ENCODE measurements at regions not wholly inside any gene's neighbourhood (a gene's known extent, or its start where the extent isn't known, plus 50 kb on each side); places are given as distances from the start of the nearest gene placed in this dataset.
A peak's percentile ranks its signal among the peaks of the same experiment; 100 is the strongest.

DNA sequence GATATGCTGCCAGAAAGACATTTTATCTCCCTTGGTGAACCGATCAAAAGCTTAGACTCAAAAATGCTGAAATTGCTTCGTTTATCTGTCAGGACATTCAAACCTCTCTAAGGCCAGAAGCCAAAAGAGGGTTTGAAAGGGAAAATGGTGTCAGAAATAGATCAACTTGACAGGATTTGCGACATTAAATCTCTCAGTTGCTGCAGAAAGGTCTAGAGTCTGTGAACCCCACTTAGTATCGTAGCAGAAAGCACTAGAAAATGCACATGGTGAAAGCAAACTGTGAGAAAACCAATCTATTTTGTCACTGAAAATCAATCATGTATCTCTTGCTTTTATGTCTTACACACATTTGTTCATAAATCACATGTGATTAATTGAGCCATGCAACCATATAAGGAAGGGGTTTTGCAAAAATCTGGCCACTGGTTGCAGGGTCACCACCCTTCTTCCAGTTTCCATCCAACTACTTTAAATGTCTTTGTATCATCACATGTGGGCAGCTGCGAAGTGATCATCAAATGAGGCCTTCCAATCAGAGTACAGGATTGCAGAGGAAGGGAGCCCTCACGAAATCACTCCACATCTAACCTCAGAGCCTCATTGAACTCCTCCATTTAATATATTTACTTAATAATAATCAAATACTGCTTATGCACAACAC lies 347.2 kb upstream of the ANXA10 start:
- Histone ChIP-seq H2AFZ (ENCODE audit: low read depth, low read length) (peak overlapping the region; percentile 36), H3K4me1 (ENCODE audit: insufficient read depth, low read length) (no peaks in the 10 kb centered on the region), H3K36me3 (ENCODE audit: insufficient read depth, low read length) (no peaks in the 10 kb centered on the region), H3K4me3 (ENCODE audit: low read length) (no peak overlapping the region), H3K27me3 (ENCODE audit: insufficient read depth, low read length) (no peaks in the 10 kb centered on the region), H3K9me3 (ENCODE audit: low read length) (no peaks in the 10 kb centered on the region)

- H3K4me1 ChIP-seq (ENCODE audit: insufficient read depth, low read length), result peaks cover 17% of the 10 kb centered on the region
- no peak overlapping the region for H2AFZ ChIP-seq (ENCODE audit: low read depth, low read length)
Observed at GRCh38 chr4:167767281-167767680, 325.1 kb upstream of the ANXA10 start.

DNA sequence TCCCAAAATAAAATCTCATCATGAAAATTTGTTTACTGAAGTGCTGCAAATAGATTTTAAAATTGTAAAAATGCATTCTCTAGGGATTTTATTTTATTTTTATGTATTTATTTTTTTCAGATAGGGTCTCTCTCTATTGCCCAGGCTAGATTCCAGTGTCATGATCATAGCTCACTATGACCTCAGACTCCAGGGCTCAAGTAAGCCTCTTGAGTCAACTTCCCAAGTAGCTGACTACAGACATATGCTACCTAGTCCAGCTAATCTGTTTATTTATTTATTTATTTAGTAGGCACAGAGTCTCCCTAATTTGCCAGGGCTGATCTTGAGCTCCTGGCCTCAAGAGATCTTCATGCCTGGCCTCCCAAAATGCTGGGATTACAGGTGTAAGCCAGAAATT lies 317.7 kb upstream of the ANXA10 start:
- Histone ChIP-seq H3K4me3 (ENCODE audit: low read length) (no peak overlapping the region), H2AFZ (ENCODE audit: low read depth, low read length) (no peak overlapping the region)

More at GRCh38 chr4:167767281-167767680, 325.1 kb upstream of the ANXA10 start:
- Histone ChIP-seq H3K36me3 (ENCODE audit: insufficient read depth, low read length) (no peaks in the 10 kb centered on the region), H3K4me3 (ENCODE audit: low read length) (no peak overlapping the region), H3K9me3 (ENCODE audit: low read length) (no peaks in the 10 kb centered on the region), H3K27me3 (ENCODE audit: insufficient read depth, low read length) (no peaks in the 10 kb centered on the region)

DNA sequence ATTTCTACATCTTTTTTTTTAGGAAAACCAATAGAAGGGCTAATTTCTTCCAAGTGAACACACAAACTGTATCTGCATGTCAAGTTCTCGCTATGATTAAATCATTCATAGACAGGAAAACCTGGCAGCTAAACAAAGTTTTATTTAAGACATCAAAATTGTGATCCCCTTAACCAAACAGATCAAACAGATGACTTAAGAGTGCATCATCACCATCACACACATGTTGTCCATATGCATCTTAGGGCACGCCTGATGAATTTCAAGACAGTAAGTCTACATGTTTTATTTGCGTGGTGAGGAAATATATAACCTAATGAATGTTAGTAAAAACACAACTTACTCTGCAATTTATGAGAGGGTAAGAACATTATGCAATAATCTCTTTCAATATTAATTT lies 317.0 kb upstream of the ANXA10 start:
- Histone ChIP-seq H3K4me1 (ENCODE audit: insufficient read depth, low read length) (no peaks in the 10 kb centered on the region), H2AFZ (ENCODE audit: low read depth, low read length) (no peak overlapping the region), H3K27me3 (ENCODE audit: insufficient read depth, low read length) (no peaks in the 10 kb centered on the region), H3K4me3 (ENCODE audit: low read length) (no peak overlapping the region), H3K36me3 (ENCODE audit: insufficient read depth, low read length) (no peaks in the 10 kb centered on the region), H3K9me3 (ENCODE audit: low read length) (no peaks in the 10 kb centered on the region)

More for the DNA sequence above, 317.7 kb upstream of the ANXA10 start:
- Histone ChIP-seq H3K4me1 (ENCODE audit: insufficient read depth, low read length) (no peaks in the 10 kb centered on the region), H3K36me3 (ENCODE audit: insufficient read depth, low read length) (no peaks in the 10 kb centered on the region), H3K9me3 (ENCODE audit: low read length) (no peaks in the 10 kb centered on the region), H3K27me3 (ENCODE audit: insufficient read depth, low read length) (no peaks in the 10 kb centered on the region)

- Histone ChIP-seq H2AFZ (ENCODE audit: low read depth, low read length) (no peak overlapping the region), H3K27me3 (ENCODE audit: insufficient read depth, low read length) (no peaks in the 10 kb centered on the region), H3K4me3 (ENCODE audit: low read length) (no peak overlapping the region), H3K9me3 (ENCODE audit: low read length) (no peaks in the 10 kb centered on the region), H3K36me3 (ENCODE audit: insufficient read depth, low read length) (no peaks in the 10 kb centered on the region), H3K4me1 (ENCODE audit: insufficient read depth, low read length) (no peaks in the 10 kb centered on the region)
Observed at GRCh38 chr4:167779280-167779679, 313.1 kb upstream of the ANXA10 start.

DNA sequence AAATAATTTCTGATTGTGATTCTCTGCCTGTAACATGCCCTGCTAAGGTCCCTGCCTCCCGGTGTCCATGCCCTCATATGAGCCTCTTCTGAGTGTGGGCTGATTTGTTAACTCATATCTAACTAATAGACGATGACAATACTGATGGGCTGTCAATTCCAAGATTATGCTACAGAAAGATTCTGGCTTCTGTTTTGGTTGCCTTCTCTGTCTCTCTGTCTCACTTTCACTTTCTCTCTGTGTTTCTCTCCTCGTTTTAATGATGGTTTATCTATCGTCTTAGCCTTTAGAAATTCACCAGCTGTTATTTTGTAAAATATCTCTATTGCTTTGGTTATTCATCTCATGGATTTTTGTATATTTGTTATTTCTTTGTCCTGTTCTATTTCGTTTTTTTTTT lies 312.5 kb upstream of the ANXA10 start:
- Histone ChIP-seq H3K36me3 (ENCODE audit: insufficient read depth, low read length) (no peaks in the 10 kb centered on the region), H3K4me3 (ENCODE audit: low read length) (no peak overlapping the region), H3K9me3 (ENCODE audit: low read length) (no peaks in the 10 kb centered on the region), H3K4me1 (ENCODE audit: insufficient read depth, low read length) (no peaks in the 10 kb centered on the region), H3K27me3 (ENCODE audit: insufficient read depth, low read length) (no peaks in the 10 kb centered on the region), H2AFZ (ENCODE audit: low read depth, low read length) (no peak overlapping the region)

GRCh38 chr4:167784826-167785225 lies 307.5 kb upstream of the ANXA10 start:
- H3K27me3 ChIP-seq (ENCODE audit: insufficient read depth, low read length), result no peaks in the 10 kb centered on the region
- H3K4me1 ChIP-seq (ENCODE audit: insufficient read depth, low read length), result peaks cover 4% of the 10 kb centered on the region
- H3K36me3 ChIP-seq (ENCODE audit: insufficient read depth, low read length), result no peaks in the 10 kb centered on the region
- H3K9me3 ChIP-seq (ENCODE audit: low read length), result no peaks in the 10 kb centered on the region
- no peak overlapping the region for H3K4me3 ChIP-seq (ENCODE audit: low read length)
- H2AFZ ChIP-seq (ENCODE audit: low read depth, low read length), result no peak overlapping the region

DNA sequence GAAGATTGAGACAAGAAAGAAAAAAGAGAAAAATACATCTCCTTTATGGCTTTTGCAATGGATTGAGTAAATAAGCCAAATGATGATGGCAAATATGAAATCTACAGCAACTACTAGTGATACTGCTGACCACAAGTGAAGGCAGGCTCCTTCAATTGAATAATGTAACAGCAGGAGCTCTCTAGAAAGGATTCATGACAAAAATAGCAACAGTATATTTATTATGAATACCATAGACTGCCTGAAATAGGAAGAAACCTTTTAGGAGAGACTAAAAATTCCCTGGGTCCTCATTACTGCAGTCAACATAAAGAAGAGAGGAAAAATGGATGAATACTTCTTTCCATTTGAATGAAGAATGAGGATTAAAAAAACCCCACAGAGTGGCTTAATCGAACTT lies 306.8 kb upstream of the ANXA10 start:
- Histone ChIP-seq H3K4me3 (ENCODE audit: low read length) (no peak overlapping the region), H2AFZ (ENCODE audit: low read depth, low read length) (no peak overlapping the region), H3K36me3 (ENCODE audit: insufficient read depth, low read length) (no peaks in the 10 kb centered on the region), H3K27me3 (ENCODE audit: insufficient read depth, low read length) (no peaks in the 10 kb centered on the region), H3K9me3 (ENCODE audit: low read length) (no peaks in the 10 kb centered on the region), H3K4me1 (ENCODE audit: insufficient read depth, low read length) (peaks cover 4% of the 10 kb centered on the region)

- H3K36me3 ChIP-seq (ENCODE audit: insufficient read depth, low read length), result no peaks in the 10 kb centered on the region
- peaks cover 4% of the 10 kb centered on the region for H3K4me1 ChIP-seq (ENCODE audit: insufficient read depth, low read length)
- no peak overlapping the region for H3K4me3 ChIP-seq (ENCODE audit: low read length)
- no peaks in the 10 kb centered on the region for H3K27me3 ChIP-seq (ENCODE audit: insufficient read depth, low read length)
- H2AFZ ChIP-seq (ENCODE audit: low read depth, low read length), result no peak overlapping the region
- no peaks in the 10 kb centered on the region for H3K9me3 ChIP-seq (ENCODE audit: low read length)
Observed at GRCh38 chr4:167786504-167786903, 305.8 kb upstream of the ANXA10 start.

- H3K9me3 ChIP-seq (ENCODE audit: low read length), result no peaks in the 10 kb centered on the region
- H3K27me3 ChIP-seq (ENCODE audit: insufficient read depth, low read length), result no peaks in the 10 kb centered on the region
- no peaks in the 10 kb centered on the region for H3K36me3 ChIP-seq (ENCODE audit: insufficient read depth, low read length)
Observed at GRCh38 chr4:167787231-167787630, 305.1 kb upstream of the ANXA10 start.

GRCh38 chr4:167802463-167803212 lies 289.7 kb upstream of the ANXA10 start:
- no peaks in the 10 kb centered on the region for H3K27me3 ChIP-seq (ENCODE audit: insufficient read depth, low read length)
- no peak overlapping the region for H2AFZ ChIP-seq (ENCODE audit: low read depth, low read length)
- no peaks in the 10 kb centered on the region for H3K9me3 ChIP-seq (ENCODE audit: low read length)
- no peak overlapping the region for H3K4me3 ChIP-seq (ENCODE audit: low read length)
- no peaks in the 10 kb centered on the region for H3K36me3 ChIP-seq (ENCODE audit: insufficient read depth, low read length)
- H3K4me1 ChIP-seq (ENCODE audit: insufficient read depth, low read length), result no peaks in the 10 kb centered on the region

More at GRCh38 chr4:167787231-167787630, 305.1 kb upstream of the ANXA10 start:
- Histone ChIP-seq H3K4me3 (ENCODE audit: low read length) (no peak overlapping the region), H2AFZ (ENCODE audit: low read depth, low read length) (no peak overlapping the region), H3K4me1 (ENCODE audit: insufficient read depth, low read length) (peaks cover 4% of the 10 kb centered on the region)

DNA sequence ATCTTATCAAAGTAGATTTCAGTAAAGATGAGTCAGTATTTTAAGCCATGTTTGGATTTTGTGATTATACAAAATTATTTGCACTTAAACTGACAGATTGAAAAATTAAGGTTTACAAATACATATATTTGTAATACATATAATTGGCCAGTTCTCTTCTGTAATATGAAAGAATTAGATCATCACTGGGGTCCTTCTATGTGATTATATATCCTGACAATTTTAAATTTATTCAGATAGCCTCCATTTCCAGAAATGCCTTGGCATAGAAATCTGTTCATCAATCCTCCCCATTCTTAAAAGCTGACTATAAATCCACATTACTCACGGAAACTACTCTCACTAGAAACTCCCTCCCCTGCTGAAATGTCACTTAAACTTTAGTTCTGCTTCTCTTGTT lies 280.4 kb upstream of the ANXA10 start:
- H3K9me3 ChIP-seq (ENCODE audit: low read length), result no peaks in the 10 kb centered on the region
- no peaks in the 10 kb centered on the region for H3K36me3 ChIP-seq (ENCODE audit: insufficient read depth, low read length)
- H2AFZ ChIP-seq (ENCODE audit: low read depth, low read length), result no peak overlapping the region
- no peaks in the 10 kb centered on the region for H3K27me3 ChIP-seq (ENCODE audit: insufficient read depth, low read length)
- no peak overlapping the region for H3K4me3 ChIP-seq (ENCODE audit: low read length)
- H3K4me1 ChIP-seq (ENCODE audit: insufficient read depth, low read length), result no peaks in the 10 kb centered on the region

DNA sequence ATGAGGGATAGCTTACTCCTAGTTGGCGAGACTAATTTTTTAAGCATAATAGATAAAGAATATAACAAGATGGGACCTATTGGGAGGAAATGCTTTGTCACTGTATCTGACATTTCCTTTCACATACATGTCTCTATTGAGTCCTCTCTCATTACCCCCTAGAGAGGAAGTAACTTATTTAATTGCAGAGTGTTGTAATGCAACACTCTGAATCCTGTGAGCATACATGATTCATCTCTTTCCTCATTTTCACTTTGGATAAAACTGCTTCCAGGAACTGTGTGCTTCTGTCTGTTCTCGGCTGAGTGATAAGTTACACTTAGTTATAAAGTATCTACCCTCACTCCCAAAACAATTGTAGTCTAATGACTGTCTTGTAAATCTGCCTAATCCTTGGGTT lies 266.1 kb upstream of the ANXA10 start:
- Histone ChIP-seq H3K36me3 (ENCODE audit: insufficient read depth, low read length) (no peaks in the 10 kb centered on the region), H3K4me3 (ENCODE audit: low read length) (no peak overlapping the region), H3K9me3 (ENCODE audit: low read length) (no peaks in the 10 kb centered on the region), H3K4me1 (ENCODE audit: insufficient read depth, low read length) (no peaks in the 10 kb centered on the region), H3K27me3 (ENCODE audit: insufficient read depth, low read length) (no peaks in the 10 kb centered on the region), H2AFZ (ENCODE audit: low read depth, low read length) (no peak overlapping the region)

All from neuron (in vitro differentiated cells).